Heart right ventricle (tissue), 16 donors: ENCODE measurements at regions not wholly inside any gene's neighbourhood (a gene's known extent, or its start where the extent isn't known, plus 50 kb on each side); places are given as distances from the start of the nearest gene placed in this dataset.

Source experiments
- ATAC-seq, 8 donors: fragments of 200-7000 bp; cut with Tn5 transposase; one replicate each; pipeline ENCODE4 v1.9.1; 2020; ENCODE audit warnings: mild to moderate bottlenecking in 8 of 8, moderate library complexity in 8 of 8, moderate number of reproducible peaks in 1 of 8
- DNase-seq, 2 donors: peaks; one replicate each; pipeline ENCODE4 v3.0.0-alpha.2; 2020
- H3K27ac ChIP-seq, 10 donors: fragments of 200-600 bp; sonication (generic) in 2 of 10; one replicate each; pipeline versions ENCODE4 v1.5.0 to v1.8.0; 2020 to 2022; ENCODE audit warnings: mild to moderate bottlenecking in 3 of 10
- H3K27me3 ChIP-seq, 7 donors: fragments of 200-600 bp; one replicate each; pipeline ENCODE4 v1.8.0; 2021 to 2022; ENCODE audit warnings: mild to moderate bottlenecking in 2 of 7
- H3K36me3 ChIP-seq, 9 donors: fragments of 200-600 bp; sonication (generic) in 1 of 9; one replicate each; pipeline versions ENCODE4 v1.5.0 to v1.8.0; 2020 to 2022; ENCODE audit warnings: mild to moderate bottlenecking in 2 of 9
- H3K4me1 ChIP-seq, 9 donors: fragments of 200-600 bp; sonication (generic) in 1 of 9; one replicate each; pipeline versions ENCODE4 v1.5.0 to v1.8.0; 2020 to 2022; ENCODE audit warnings: mild to moderate bottlenecking in 4 of 9
- H3K4me3 ChIP-seq, 10 donors: fragments of 200-600 bp; sonication (generic) in 2 of 10; one replicate each; pipeline versions ENCODE4 v1.5.0 to v1.8.0; 2020 to 2022; ENCODE audit warnings: mild to moderate bottlenecking in 7 of 10, moderate library complexity in 2 of 10
- H3K9me3 ChIP-seq, 11 donors: fragments of 200-600 bp in 10 of 11; sonication (generic) in 2 of 11; one replicate each; pipeline versions ENCODE4 v1.5.0 to v1.8.0; 2013 to 2022; ENCODE audit warnings: mild to moderate bottlenecking in 2 of 11, control low read depth in 1 of 11, moderate library complexity in 1 of 11
- CTCF ChIP-seq, 9 donors: fragments of 200-600 bp; sonication (generic) in 2 of 9; IDR thresholded peaks; one replicate each; pipeline versions ENCODE4 v1.5.0 to v1.8.0; 2021 to 2022; ENCODE audit warnings: antibody characterized with exemption in 9 of 9, mild to moderate bottlenecking in 5 of 9, moderate library complexity in 1 of 9
- WGBS, 2 donors: extraction: QIAGEN DNeasy Blood & Tissue Kit; methylation state at CpG; one replicate each; pipeline ENCODE4 v1.1.7; 2013; ENCODE audit warnings: inconsistent platforms in 1 of 2; 5-methylcytosine and 5-hydroxymethylcytosine counted together
- intact Hi-C, 10 donors: fragments of 100-400 bp; cut with DNase I; formaldehyde crosslinking; loops; one replicate each; pipeline versions ENCODE4 v1.11.1 to v1.14.2; 2022
- donor health status: Arrhythmogenic right ventricular cardiomyopathy.
- donor health status: ischemic (EF 13 %, LVEDD 7.1; RV severe dilation, severe dysfunction).
- donor health status: healthy with polysubstance abuse.
- donor health status: DM: no; HTN: yes; CAD: no.
- donor health status: DM: no; HTN: no; CAD: no.
- donor health status: ischemic (EF 25% LVEDD 6.9; RV normal size, moderate dysfunction).
- donor health status: ischemic (EF 25% LVEDD 5.7; RV mildly dilated, moderate dysfunction).
- donor health status: healthy.
- donor health status: DM: yes; HTN: yes; CAD: no.
- donor health status: Ischemic cardiomyopathy.
- donor health status: ischemic (EF 35%, LVEDD 5.7; RV mildly dilated, moderate dysfunction).
- donor health status: nonischemic (EF 11% LVEDD 7.7; RV severe dilation, severe dysfunction).
- donor health status: DM: yes; HTN: yes; CAD: no.
- donor health status: PGD.
- donor health status: ischemic (EF 29% LVEDD 5.4; RV normal size, mild dysfunction).
- donor health status: nonischemic (EF 23%, LVEDD 6.1; RV moderate dilation, normal function).

GRCh38 chr5:74422671-74423070, 217.9 kb downstream of the ENC1 start:
- 87 to 93% methylated on average over 4 of the region's 4 CpGs for WGBS, 2 donors
- H3K36me3 ChIP-seq: no peaks in the 10 kb centered on the region
- H3K27me3 ChIP-seq: no peaks in the 10 kb centered on the region
- ATAC-seq: no peak
- intact Hi-C loops: no loop called here
- peaks cover 0 to 6% (median 0%) of the 10 kb centered on the region in 9 donors for H3K4me1 ChIP-seq
- H3K4me3 ChIP-seq: no peak overlapping the region
- DNase-seq: no peak
- no peak overlapping the region for H3K27ac ChIP-seq
- no peak for TF ChIP-seq CTCF (IDR thresholded peaks at IDR 0.05)
- no peaks in the 10 kb centered on the region for H3K9me3 ChIP-seq

- Histone ChIP-seq H3K27me3 (no peaks in the 10 kb centered on the region), H3K36me3 (no peaks in the 10 kb centered on the region), H3K27ac (no peak overlapping the region), H3K4me1 (peaks cover 0 to 6% (median 0%) of the 10 kb centered on the region in 9 donors), H3K9me3 (no peaks in the 10 kb centered on the region), H3K4me3 (no peak overlapping the region)
- ATAC-seq (no peak), DNase-seq (no peak)
- WGBS, 2 donors: 72 to 97% methylated on average over 3 of the region's 3 CpGs
- TF ChIP-seq CTCF (IDR thresholded peaks at IDR 0.05): no peak
- intact Hi-C loops: no loop called here
Observed at GRCh38 chr5:74422030-74422429, 218.5 kb downstream of the ENC1 start.

- WGBS, 2 donors: 74 to 85% methylated on average over 1 of the region's 1 CpG
Observed at GRCh38 chr5:74421377-74421776, 219.2 kb downstream of the ENC1 start.

GRCh38 chr5:74420947-74421346, 219.6 kb downstream of the ENC1 start:
- ATAC-seq: no peak
- no peaks in the 10 kb centered on the region for H3K36me3 ChIP-seq
- H3K4me3 ChIP-seq: no peak overlapping the region
- no peaks in the 10 kb centered on the region for H3K9me3 ChIP-seq
- intact Hi-C loops: no loop called here
- TF ChIP-seq CTCF (IDR thresholded peaks at IDR 0.05): no peak
- H3K27ac ChIP-seq: no peak overlapping the region
- H3K27me3 ChIP-seq: no peaks in the 10 kb centered on the region
- DNase-seq: no peak
- WGBS, 2 donors: 46 to 47% methylated on average over 1 of the region's 1 CpG
- H3K4me1 ChIP-seq: peaks cover 0 to 6% (median 0%) of the 10 kb centered on the region in 9 donors

More at GRCh38 chr5:74421377-74421776, 219.2 kb downstream of the ENC1 start:
- Histone ChIP-seq H3K4me1 (peaks cover 0 to 6% (median 0%) of the 10 kb centered on the region in 9 donors), H3K36me3 (no peaks in the 10 kb centered on the region), H3K4me3 (no peak overlapping the region), H3K27me3 (no peaks in the 10 kb centered on the region), H3K27ac (no peak overlapping the region), H3K9me3 (no peaks in the 10 kb centered on the region)
- ATAC-seq (no peak), DNase-seq (no peak)
- intact Hi-C loops: no loop called here
- TF ChIP-seq CTCF (IDR thresholded peaks at IDR 0.05): no peak
